NT2/D1 (cell line): ENCODE measurements at regions not wholly inside any gene's neighbourhood (a gene's known extent, or its start where the extent isn't known, plus 50 kb on each side); places are given as distances from the start of the nearest gene placed in this dataset.

Experiments used
- SUZ12 ChIP-seq: IDR thresholded peaks from 2 replicates; pipeline ENCODE4 v1.6.1; 2011; ENCODE audit not compliant: insufficient read length, insufficient read depth; ENCODE audit errors: extremely low read depth
- YY1 ChIP-seq: IDR thresholded peaks from 2 replicates; pipeline ENCODE4 v1.6.1; 2011; ENCODE audit not compliant: insufficient read length, insufficient read depth

GRCh38 chr3:18679238-18679637, 254.1 kb upstream of the SATB1 start:
- TF ChIP-seq YY1 (no peak), SUZ12 (no peak)
